ENCODE measurements at regions not wholly inside any gene's neighbourhood (a gene's known extent, or its start where the extent isn't known, plus 50 kb on each side); places are given as distances from the start of the nearest gene placed in this dataset.

DNA sequence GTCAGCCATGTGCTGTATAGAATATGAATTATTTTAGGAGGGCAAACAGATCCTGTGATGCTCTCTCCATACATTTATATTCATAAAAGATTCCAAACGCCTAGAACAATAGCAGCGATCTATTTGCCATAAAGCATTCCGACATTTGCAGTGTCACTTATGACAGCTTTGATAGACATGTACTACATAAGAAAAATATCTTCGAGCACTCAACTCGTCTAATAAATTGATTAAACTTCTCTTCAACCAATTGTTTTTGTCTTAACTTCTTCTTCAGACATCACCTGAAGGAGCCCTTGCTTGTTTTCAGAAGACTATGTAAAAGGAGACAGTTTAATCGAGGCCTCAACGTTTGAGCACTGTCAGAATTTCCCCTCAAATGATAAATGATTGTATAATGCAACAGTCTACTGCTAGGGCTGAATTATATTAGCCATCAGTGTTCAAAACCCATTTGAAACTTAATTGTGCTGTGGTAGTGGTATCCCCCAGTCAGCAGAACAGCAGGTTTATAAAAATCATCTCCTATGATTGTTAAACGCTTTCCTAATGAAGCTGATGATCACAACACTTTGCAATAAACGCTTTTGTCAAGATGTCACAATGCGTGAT lies 158.0 kb upstream of the MGMT start:
- TF ChIP-seq, protein P1, sequence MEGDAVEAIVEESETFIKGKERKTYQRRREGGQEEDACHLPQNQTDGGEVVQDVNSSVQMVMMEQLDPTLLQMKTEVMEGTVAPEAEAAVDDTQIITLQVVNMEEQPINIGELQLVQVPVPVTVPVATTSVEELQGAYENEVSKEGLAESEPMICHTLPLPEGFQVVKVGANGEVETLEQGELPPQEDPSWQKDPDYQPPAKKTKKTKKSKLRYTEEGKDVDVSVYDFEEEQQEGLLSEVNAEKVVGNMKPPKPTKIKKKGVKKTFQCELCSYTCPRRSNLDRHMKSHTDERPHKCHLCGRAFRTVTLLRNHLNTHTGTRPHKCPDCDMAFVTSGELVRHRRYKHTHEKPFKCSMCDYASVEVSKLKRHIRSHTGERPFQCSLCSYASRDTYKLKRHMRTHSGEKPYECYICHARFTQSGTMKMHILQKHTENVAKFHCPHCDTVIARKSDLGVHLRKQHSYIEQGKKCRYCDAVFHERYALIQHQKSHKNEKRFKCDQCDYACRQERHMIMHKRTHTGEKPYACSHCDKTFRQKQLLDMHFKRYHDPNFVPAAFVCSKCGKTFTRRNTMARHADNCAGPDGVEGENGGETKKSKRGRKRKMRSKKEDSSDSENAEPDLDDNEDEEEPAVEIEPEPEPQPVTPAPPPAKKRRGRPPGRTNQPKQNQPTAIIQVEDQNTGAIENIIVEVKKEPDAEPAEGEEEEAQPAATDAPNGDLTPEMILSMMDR (IDR thresholded peaks at IDR 0.05; ENCODE audit: borderline replicate concordance, extremely low read depth, low read length, poor library complexity, severe bottlenecking), result no peak
- TF ChIP-seq EZH2 (IDR thresholded peaks at IDR 0.05; ENCODE audit: borderline replicate concordance, low read depth, low read length, severe bottlenecking), result no peak
